NCI-H1105 (cell line): ENCODE measurements at regions not wholly inside any gene's neighbourhood (a gene's known extent, or its start where the extent isn't known, plus 50 kb on each side); places are given as distances from the start of the nearest gene placed in this dataset.

Experiments
- DNase-seq: peaks from one replicate; lab custom pipeline; 2025; lab: John Stamatoyannopoulos, UW

DNA sequence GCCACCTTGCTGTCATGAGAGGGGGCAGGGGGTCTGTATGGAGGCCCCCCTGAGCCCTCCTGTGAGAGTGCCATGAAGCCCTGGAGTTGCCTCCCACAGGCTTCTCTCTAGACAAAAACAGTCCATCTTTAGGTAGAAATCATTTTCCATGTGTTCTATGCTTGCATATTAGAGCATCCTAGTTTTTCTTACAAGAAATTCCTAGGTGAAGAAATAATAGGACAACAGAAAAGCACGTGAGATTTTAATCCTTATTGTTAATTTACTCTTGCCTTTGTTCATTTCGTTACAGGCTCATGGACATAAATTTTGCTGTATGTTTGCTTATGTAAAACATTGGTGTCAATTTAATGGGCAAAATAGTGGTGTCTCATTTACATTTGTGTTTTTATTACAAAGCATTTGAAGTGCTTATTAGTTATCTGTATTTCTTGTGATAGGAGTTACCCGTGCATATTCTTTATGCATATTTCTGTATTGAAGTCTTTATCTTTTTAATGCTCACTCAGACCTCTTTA lies 336.9 kb upstream of the RAB6C start:
- DNase-seq = no peak

DNA sequence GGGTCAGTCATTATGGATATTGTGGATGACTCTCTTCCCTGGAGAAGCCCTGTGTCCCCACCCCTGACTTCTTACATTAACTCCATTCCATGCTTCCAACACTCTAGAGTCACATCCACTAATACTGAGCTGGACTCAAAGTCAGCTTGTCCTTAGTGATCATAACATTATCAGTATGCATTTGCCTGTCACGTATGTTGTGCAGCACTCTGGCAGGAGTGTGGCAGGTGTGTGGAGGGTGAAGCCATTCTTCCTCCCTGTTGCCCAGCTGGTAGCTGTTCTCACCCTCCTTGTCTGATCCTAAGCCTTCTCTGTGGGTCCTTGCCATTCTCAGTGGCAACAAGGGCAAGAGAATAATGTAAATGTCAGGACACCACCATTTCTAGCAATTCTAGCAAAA lies 334.1 kb upstream of the RAB6C start:
- DNase-seq = no peak

DNA sequence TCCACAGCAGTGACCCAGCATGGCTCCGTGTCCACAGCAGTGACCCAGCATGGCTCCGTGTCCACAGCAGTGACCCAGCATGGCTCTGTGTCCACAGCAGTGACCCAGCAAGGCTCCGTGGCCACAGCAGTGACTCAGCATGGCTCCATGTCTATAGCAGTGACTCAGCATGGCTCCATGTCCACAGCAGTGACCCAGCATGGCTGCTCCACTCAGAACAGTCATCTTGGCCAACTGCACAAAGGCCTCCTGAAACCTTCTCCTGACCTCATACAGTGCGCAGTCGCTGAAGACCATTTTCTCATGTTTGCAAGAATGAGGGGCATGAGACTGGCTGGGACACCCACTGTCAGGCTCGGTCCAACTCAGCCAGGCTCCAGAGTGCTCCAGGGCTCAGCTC lies 333.4 kb upstream of the RAB6C start:
- DNase-seq = no peak

DNA sequence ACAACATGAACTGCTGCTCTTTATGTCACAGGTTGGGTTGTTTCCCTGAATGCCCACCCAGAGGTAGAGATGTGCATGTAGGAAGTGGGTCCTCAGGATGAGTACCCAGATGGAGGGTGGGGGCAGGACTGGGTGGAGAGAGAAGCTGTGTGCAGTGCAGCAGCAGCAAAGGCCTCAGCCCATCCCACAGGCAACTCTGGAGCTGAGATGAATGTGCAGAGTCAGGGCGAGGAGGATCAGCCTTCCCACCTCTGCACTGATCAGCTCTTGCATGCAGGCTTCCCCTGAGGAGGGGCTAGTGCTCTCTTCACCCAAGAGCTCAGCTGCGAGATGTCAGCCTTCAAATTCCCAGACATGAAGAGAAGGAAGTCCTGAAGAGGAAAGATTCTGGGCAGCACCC lies 326.2 kb upstream of the RAB6C start:
- DNase-seq = no peak

DNA sequence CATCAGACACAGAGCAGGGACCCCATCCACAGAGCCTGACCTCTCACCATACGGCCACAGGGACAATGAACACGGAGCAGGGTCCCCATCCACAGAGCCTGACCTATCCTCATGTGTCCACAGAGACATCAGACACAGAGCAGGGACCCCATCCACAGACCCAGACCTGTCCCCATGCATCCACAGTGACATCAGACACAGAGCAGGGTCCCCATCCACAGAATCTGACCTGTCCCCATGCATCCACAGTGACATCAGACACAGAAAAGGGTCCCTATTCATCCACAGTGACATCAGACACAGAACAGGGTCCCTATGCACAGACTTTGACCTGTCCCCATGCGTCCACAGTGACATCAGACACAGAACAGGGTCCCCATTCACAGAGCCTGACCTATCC lies 325.1 kb upstream of the RAB6C start:
- DNase-seq = no peak

DNA sequence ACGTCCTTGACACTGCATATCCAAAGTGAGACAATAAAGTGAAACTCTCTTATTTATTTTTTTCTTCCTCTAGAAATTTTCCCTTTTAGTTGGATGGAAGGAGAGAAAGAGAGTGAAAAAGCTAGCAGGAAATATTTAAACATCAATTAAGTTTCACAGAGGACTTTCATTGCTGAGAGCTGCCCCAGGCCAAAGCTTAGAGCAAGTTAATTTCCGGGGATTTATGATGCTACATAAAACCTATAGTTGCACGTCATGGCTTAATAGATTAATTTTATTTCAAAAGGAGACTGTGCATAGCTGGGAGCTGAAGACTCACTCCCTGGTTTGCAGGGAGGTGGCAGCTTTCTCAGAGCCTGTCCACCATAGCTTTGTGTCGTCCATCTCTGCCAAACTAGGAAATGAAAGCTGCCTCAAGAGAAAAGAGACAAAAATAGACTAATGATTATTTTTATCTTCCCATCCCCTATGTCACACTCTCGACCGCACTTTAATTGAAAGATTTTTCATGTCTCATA lies 323.3 kb upstream of the RAB6C start:
- DNase-seq = no peak

DNA sequence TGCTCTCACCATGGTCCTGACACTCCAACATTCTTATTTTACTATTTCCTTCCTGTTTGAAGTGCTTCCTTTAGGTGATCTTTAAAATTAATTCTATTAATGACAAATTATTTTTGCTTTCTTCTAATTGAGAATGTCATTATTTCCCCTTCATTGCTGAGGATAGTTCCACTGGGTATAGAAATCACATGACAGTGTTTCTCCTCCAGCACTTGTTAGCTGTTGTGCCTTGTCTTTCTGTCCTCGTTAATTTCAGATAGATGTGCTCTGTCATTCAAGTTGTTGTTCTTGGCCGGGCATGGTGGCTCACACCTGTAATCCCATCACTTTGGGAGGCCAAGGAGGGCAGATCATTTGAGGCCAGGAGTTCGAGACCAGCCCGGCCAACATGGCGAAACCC lies 321.0 kb upstream of the RAB6C start:
- DNase-seq = no peak

DNA sequence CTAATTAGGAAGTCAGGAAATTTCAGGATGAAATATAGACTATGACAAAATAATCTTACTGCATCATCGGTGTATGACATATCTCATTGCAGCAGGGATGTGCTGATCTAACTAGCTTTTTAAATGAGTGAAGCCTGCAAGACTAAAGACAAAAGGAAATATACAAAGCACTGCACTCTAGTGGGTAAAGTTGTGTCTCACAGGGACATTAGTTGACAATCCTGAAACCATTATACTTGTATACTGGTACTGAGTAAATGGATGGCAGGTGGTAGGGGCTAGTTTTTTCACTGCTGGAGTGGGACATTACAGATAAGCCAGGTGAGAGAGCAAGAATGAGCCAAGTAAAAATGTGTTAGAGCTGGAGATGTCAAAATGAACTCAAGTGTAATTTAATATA lies 317.5 kb upstream of the RAB6C start:
- no peak for DNase-seq

DNA sequence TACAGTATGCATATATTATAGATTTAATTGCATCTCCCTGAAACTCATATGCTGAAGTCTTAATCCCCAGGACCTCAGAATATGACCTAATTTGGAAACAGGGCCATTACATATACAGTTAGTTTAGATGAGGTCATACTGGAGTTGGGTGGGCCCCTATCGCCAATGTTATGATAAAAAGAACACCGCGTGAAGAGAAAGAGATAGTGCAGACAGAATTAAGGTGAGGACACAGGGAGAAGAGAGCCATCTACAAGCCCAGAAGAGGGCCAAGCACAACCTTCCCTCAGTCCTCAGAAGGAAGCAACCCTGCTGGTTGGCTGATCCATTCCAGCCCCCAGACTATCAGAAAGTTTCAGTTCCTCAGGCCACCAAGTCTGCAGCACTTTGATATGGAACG lies 311.9 kb upstream of the RAB6C start:
- no peak for DNase-seq

DNA sequence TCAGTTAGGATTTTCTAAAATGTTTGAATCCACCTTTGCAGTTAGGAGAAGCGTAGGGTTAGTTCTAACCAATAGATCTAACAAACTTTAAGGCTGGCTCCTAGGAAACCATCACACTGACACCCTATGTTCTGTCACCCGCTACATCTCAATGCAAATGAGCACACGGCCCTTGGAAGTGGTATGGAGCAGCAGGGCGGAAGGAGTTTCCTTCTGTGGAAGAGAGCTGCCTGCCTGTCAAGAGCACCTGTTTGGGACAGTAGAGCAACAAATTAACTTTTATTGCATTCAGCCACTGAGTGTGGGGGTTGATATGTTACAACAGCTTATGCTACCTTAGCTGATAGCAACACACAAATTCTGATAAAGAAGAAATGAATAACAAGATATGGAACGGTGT lies 306.9 kb upstream of the RAB6C start:
- no peak for DNase-seq

DNA sequence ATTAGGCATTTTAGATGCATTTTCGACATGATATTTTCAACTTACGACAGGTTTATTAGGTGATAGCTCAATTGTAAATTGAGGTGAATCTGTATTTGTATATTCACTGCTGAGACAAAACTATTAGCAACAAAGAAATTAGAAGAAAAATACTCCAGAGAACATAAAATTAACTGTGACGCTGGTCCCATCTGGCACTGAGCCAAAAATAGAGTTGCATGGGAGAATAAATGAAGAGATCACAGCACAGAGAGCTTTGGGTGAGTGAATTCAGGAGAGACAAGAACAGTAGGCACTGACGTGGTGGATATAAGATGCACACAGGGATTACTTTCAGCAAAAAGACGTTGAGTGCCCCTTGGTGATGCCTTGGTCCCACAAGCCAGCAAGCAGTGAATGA lies 306.2 kb upstream of the RAB6C start:
- DNase-seq = no peak

DNA sequence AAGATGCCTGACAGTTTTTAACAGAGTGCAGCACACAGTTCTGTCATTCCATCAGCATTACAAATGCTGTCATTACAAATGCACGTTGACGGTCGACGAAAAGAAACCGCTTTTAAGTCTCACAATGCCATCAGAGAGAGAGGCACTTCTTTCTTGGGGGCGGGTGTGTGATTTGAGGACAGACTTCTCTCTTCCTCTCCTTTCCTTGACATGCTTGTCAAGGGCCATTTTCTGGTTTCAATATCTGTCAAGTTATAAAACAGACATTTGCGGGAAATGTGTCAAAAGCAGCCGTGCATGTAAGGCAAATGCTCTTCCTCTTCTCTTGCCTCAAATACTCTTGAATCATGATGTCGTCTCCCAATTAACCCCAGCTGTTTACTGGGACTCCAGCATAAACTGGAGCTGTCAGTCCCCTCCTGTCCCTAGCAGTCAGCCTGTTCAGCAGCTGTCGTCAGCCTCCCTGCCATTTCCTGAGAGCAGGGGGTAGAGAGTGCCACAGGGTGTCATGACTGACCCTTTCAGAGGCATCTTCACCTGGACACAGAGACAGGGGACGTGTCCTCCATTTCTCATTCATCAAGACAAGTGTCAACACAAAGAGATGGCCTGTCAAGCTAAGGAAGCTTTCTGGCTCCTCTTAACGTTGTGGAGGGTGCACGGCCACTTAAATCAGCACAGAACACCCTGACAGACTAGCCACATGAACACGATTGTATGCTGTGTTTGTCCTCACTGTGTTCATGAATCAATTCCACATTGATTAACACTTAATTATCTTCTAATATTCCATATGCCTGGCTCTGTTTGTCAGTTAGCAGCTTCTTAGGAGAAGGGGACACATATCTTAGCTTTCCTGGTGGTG lies 305.4 kb upstream of the RAB6C start:
- no peak for DNase-seq

DNA sequence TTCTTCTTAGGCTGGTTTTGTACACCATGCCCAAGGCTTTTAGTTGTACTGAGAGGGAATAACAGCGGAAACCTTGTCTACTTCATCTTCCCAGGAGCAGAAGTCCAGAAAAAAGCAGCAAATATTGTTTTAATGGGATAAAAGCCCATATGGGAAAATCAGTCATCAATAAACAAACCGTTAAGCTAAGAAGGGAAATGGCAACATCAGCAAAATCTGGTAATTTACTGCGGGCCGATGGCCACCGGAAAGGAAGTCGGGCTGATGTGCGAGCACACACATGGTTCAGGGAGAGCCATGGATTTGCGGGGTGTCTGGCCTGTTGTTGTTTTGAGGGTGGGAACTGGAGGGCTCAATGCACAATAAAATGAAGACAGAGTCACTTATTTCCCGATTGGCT lies 300.7 kb upstream of the RAB6C start:
- no peak for DNase-seq

DNA sequence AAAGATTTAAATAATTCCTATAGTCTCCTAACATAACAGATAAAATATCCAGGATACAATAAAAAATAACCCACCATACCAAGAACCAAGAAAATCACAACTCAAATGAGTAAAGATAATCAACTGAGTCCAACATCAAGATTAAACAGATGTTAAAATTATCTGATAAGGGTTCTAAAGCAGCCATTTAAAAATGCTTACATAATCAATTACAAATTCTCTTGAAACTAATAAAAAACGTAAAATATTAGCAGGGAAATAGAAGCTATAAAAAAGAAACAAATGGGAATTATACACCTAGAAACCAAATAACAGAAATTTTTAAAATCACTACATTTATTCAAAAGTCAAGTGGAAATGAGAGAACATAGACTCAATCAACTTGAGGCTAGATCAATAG lies 297.7 kb upstream of the RAB6C start:
- DNase-seq = no peak

DNA sequence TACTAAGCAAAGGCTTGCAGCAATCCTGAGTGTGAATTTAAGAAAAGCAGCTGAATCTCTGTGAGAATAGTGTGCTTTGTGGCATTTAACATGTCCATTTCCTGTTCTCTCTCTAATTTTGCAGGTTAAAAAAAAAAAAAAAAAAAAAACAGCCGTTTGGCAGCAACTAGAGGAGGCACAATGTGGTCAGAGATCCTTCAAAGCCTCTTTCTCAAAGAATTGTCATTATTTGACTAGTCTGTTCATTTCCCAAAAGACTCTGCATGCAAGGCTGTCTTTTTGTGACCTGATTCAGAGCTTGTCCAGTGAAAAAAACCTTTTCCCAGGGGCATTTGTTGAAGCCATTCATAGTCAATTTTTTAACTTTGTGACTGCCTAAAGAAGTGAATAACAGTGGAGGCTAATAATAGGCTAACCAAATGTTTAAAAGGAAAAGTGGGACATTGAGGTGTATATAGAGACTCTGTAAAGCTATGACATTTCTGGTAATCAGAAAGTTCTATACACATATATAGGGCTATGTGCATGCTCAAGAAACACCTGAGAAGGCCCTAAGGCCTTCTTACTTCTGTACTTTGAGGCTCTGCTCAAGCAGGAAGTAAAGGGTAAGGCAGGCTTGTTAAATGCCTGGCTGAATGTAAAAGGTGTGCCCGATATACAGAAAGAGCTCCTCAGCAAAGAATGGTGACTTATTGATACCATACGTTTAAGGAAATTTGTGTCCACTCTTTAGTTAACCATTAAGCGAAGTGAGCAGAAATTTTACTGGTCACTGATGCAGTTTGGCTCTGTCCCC lies 289.6 kb upstream of the RAB6C start:
- DNase-seq = no peak

DNA sequence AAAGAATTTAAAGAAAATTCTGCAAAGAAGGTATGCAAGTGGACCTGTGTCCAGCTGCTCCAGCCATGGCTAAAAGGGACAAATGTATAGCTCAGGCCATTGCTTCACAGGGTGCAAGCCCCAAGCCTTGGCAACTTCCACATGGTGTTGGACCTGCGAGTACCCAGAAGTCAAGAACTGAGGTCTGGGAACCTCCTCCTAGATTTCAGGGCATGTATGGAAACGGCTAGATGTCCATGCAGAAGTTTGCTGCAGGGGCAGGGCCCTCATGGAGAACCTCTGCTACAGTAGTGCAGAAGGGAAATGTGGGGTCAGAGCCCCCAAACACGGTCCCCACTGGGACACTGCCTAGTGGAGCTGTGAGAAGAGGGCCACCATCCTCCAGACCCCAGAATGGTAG lies 284.0 kb upstream of the RAB6C start:
- no peak for DNase-seq

DNA sequence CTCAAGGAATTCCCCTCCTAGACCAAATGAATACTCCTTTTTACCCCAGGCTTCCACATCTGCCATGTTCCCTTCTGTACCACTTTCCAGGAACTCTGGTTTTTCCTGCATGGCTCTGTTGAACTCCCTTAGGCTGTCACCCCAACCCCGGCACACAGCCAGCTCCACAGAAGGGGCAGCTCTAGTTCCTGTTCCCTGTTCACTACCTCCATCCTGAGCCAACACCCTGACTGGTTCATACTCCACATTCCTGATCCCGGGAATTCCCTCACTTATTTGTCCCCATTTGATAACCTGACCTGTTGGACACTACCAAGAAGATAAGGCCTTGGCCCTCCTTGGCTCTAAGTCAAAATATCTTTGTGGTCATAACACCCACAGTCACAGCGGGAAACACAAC lies 280.9 kb upstream of the RAB6C start:
- no peak for DNase-seq

DNA sequence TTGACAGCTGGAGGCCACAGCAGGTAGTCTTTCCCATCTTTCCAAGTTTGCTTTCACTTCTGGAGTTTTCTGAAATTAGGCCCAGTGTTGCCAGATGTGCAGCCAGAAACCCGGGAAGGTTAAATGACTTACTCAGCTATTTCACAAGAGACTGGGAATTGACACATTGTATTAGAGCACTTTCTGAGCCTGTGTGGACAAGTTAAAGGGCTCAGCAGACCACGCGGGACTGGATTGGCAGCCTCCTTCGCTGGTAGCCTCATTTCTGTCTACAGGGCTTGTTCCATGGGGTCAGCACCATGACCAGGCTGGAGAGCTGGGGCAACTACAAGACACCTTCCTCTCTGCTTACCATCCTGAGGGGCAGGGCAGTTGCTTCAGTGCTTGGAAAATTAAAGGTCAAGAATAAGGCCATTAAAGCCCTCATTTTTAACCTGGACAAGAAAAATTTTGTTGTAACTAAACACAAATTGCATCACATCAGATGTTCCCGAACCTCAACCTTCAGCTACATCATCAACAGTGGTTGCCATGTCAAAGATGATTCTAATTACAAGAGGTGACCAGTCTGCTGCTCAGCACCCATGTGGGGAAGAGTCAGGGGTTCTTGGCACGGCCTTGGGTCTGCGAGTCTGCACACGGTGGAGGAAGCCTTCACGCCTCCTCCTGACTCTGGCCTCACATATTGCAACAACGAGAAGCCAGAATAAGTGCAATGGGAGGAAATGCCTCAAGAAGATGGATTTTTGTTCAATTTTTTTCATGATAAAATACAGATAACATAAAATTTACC lies 279.5 kb upstream of the RAB6C start:
- DNase-seq = no peak

DNA sequence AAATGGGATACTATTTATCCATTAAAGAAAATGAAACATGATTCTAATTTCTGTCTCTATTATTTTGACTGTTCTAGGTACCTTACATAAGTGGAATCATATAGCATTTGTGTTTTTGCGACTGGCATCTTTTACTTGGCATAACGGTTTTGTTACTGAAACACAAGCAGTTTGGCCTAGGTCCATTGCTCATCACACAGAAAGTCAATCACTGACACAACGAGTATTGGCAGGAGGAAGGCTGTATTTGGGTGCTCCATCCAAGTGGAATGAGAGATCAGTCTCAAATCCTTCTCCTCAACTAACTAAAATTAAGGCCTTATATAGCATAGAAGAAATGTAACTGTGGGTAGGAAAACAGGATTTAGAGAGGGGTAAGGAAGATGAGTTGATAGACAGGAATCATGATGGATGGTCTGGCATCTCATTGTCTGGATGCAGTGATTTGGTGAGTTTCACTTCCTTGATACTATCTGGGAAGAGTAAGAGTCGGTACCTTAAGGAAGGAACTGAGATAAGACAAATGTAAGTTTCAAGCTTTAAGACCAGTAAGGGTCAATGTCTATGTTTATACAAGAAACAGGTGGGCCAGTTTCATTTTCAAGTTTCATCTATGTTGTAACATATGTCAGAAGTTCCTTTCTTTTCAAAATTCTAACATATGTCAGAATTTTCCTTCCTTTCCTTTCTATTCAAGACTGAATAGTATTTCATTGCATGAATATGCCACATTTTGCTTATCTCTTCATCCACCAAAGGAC lies 276.9 kb upstream of the RAB6C start:
- DNase-seq = no peak

DNA sequence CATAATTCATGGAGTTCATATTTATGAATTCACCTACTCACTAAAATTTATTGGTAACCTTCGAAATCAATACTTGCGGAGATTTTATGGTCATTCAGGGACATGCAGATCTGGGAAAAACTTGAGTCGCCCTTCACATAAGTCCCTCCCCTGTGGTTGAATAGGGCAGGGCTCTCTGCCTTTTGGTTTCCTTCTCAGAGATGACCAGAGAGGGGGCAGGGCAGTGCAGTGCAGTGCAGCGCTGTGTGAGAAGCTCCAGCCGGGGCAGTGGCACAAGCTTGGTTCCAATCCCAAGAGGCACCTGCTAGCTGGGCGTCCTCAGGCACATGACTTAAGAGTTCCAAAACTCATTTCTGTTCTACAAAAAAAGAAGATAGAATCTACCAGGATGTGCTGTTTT lies 274.4 kb upstream of the RAB6C start:
- DNase-seq = no peak

DNA sequence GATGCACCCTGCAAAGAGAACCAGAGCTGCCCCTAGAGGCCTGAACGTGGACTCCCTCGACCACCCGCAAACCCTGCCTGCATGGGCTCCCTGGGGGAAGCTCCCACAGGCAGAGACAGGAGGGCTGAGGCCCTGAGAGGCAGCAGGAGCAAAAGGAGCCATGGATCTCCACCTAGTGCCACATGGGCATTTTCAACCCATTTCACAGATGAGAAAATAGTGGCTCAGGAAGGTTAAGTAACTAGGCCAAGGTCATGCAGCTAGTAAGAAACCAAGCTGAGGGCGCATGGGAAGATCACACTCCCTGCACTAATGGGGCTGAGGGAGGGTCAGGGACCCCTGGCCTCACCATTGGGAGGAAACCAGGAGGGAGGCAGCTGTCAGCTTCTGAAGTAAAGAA lies 271.7 kb upstream of the RAB6C start:
- no peak for DNase-seq
